ENCODE measurements at regions not wholly inside any gene's neighbourhood (a gene's known extent, or its start where the extent isn't known, plus 50 kb on each side); places are given as distances from the start of the nearest gene placed in this dataset.

DNA sequence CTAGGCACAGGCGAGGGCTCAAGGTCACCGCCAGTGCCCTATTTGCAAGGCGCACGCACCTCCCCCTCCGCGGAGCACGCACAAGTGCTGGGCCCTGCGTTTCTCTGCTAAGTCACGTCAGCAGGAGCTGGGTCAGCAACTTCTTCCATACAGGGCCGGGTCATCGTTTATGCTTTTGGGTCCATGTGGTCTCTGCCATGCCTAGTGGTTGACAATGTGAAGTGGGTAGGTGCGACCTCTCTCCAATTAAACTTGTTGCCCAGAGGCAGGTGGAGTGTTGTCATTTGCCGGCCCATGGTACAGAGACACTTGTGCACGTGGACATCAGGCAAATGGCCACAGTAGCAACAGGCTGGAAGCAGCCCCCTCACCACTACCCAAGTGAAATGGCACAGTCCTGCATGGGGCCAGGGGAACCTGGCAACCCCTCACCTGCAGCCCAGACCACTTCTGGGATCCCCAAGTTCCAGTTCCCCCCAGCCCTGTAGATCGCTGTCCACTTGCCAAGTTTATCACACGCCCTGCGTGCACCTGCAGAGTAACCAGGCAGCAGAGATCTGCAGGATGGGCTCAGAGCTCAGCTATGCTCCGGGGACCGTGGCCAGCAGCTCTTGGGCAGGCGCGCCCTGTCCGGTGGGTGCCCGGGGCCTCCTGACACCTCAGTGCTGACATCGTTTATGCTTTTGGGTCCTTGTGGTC lies 86.1 kb upstream of the PPP2R2D start (continued):
- TF ChIP-seq ZNF451 (CRISPR knock-in tag; IDR thresholded peaks at IDR 0.05) (no peak), HDAC2 (CRISPR knock-in tag; IDR thresholded peaks at IDR 0.05) (peak; percentile 36; the same call in 1 of the 2 replicates), MAFK (conservative IDR thresholded peaks at IDR 0.05 in 1 of 2, IDR thresholded peaks at IDR 0.05 in 1 of 2; ENCODE audit: low read length in 2 of 2) (peak; percentile 62 to 63; a peak in 3 of 4 replicates), MTA1 (CRISPR knock-in tag; IDR thresholded peaks at IDR 0.05; ENCODE audit: borderline replicate concordance) (peak; percentile 52; the same call in 1 of the 2 replicates), RFX1 (IDR thresholded peaks at IDR 0.05) (no peak), HNF4G (IDR thresholded peaks at IDR 0.05; ENCODE audit: borderline replicate concordance, low read depth, low read length) (no peak), HNF4G (CRISPR knock-in tag; IDR thresholded peaks at IDR 0.05; ENCODE audit: borderline replicate concordance, low read depth) (peak; percentile 49; the same call in 1 of the 2 replicates), GFI1 (CRISPR knock-in tag; IDR thresholded peaks at IDR 0.05; ENCODE audit: borderline replicate concordance) (0 out of 2 replicates have a peak, but pooled peaks have one; percentile 17), SSRP1 (CRISPR knock-in tag; IDR thresholded peaks at IDR 0.05) (no peak), ZNF160 (CRISPR knock-in tag; IDR thresholded peaks at IDR 0.05) (no peak), HDAC1 (CRISPR knock-in tag; IDR thresholded peaks at IDR 0.05) (peak; percentile 61), GPN1 (CRISPR knock-in tag; IDR thresholded peaks at IDR 0.05; ENCODE audit: borderline replicate concordance) (no peak), ZNF121 (CRISPR knock-in tag; IDR thresholded peaks at IDR 0.05) (0 out of 2 replicates have a peak, but pooled peaks have one; percentile 32)
- TF ChIP-seq, protein P1, sequence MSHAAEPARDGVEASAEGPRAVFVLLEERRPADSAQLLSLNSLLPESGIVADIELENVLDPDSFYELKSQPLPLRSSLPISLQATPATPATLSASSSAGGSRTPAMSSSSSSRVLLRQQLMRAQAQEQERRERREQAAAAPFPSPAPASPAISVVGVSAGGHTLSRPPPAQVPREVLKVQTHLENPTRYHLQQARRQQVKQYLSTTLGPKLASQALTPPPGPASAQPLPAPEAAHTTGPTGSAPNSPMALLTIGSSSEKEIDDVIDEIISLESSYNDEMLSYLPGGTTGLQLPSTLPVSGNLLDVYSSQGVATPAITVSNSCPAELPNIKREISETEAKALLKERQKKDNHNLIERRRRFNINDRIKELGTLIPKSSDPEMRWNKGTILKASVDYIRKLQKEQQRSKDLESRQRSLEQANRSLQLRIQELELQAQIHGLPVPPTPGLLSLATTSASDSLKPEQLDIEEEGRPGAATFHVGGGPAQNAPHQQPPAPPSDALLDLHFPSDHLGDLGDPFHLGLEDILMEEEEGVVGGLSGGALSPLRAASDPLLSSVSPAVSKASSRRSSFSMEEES (CRISPR knock-in tag; IDR thresholded peaks at IDR 0.05): no peak
- TF ChIP-seq, protein P2, sequence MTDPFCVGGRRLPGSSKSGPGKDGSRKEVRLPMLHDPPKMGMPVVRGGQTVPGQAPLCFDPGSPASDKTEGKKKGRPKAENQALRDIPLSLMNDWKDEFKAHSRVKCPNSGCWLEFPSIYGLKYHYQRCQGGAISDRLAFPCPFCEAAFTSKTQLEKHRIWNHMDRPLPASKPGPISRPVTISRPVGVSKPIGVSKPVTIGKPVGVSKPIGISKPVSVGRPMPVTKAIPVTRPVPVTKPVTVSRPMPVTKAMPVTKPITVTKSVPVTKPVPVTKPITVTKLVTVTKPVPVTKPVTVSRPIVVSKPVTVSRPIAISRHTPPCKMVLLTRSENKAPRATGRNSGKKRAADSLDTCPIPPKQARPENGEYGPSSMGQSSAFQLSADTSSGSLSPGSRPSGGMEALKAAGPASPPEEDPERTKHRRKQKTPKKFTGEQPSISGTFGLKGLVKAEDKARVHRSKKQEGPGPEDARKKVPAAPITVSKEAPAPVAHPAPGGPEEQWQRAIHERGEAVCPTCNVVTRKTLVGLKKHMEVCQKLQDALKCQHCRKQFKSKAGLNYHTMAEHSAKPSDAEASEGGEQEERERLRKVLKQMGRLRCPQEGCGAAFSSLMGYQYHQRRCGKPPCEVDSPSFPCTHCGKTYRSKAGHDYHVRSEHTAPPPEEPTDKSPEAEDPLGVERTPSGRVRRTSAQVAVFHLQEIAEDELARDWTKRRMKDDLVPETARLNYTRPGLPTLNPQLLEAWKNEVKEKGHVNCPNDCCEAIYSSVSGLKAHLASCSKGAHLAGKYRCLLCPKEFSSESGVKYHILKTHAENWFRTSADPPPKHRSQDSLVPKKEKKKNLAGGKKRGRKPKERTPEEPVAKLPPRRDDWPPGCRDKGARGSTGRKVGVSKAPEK (CRISPR knock-in tag; IDR thresholded peaks at IDR 0.05; ENCODE audit: borderline replicate concordance): 0 out of 2 replicates have a peak, but pooled peaks have one; percentile 68
- TF ChIP-seq, protein P3, sequence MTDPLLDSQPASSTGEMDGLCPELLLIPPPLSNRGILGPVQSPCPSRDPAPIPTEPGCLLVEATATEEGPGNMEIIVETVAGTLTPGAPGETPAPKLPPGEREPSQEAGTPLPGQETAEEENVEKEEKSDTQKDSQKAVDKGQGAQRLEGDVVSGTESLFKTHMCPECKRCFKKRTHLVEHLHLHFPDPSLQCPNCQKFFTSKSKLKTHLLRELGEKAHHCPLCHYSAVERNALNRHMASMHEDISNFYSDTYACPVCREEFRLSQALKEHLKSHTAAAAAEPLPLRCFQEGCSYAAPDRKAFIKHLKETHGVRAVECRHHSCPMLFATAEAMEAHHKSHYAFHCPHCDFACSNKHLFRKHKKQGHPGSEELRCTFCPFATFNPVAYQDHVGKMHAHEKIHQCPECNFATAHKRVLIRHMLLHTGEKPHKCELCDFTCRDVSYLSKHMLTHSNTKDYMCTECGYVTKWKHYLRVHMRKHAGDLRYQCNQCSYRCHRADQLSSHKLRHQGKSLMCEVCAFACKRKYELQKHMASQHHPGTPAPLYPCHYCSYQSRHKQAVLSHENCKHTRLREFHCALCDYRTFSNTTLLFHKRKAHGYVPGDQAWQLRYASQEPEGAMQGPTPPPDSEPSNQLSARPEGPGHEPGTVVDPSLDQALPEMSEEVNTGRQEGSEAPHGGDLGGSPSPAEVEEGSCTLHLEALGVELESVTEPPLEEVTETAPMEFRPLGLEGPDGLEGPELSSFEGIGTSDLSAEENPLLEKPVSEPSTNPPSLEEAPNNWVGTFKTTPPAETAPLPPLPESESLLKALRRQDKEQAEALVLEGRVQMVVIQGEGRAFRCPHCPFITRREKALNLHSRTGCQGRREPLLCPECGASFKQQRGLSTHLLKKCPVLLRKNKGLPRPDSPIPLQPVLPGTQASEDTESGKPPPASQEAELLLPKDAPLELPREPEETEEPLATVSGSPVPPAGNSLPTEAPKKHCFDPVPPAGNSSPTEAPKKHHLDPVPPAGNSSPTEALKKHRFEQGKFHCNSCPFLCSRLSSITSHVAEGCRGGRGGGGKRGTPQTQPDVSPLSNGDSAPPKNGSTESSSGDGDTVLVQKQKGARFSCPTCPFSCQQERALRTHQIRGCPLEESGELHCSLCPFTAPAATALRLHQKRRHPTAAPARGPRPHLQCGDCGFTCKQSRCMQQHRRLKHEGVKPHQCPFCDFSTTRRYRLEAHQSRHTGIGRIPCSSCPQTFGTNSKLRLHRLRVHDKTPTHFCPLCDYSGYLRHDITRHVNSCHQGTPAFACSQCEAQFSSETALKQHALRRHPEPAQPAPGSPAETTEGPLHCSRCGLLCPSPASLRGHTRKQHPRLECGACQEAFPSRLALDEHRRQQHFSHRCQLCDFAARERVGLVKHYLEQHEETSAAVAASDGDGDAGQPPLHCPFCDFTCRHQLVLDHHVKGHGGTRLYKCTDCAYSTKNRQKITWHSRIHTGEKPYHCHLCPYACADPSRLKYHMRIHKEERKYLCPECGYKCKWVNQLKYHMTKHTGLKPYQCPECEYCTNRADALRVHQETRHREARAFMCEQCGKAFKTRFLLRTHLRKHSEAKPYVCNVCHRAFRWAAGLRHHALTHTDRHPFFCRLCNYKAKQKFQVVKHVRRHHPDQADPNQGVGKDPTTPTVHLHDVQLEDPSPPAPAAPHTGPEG (CRISPR knock-in tag; IDR thresholded peaks at IDR 0.05): no peak
- TF ChIP-seq, protein P4, sequence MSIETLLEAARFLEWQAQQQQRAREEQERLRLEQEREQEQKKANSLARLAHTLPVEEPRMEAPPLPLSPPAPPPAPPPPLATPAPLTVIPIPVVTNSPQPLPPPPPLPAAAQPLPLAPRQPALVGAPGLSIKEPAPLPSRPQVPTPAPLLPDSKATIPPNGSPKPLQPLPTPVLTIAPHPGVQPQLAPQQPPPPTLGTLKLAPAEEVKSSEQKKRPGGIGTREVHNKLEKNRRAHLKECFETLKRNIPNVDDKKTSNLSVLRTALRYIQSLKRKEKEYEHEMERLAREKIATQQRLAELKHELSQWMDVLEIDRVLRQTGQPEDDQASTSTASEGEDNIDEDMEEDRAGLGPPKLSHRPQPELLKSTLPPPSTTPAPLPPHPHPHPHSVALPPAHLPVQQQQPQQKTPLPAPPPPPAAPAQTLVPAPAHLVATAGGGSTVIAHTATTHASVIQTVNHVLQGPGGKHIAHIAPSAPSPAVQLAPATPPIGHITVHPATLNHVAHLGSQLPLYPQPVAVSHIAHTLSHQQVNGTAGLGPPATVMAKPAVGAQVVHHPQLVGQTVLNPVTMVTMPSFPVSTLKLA (IDR thresholded peaks at IDR 0.05): peak; percentile 22; the same call in 1 of the 2 replicates
